Fibroblast of skin of left quadriceps (primary cell): ENCODE measurements at regions not wholly inside any gene's neighbourhood (a gene's known extent, or its start where the extent isn't known, plus 50 kb on each side); places are given as distances from the start of the nearest gene placed in this dataset.

Source experiments
- DNase-seq, 2 experiments: peaks; one replicate each; pipeline ENCODE4 v3.0.0-alpha.2; 2013; ENCODE audit warnings: low read depth in 2 of 2

- no peak for DNase-seq
These were observed 71.8 kb downstream of the C4orf33 start for GRCh38 chr4:129167640-129168260.

- DNase-seq, result no peak
These were observed 76.2 kb downstream of the C4orf33 start for GRCh38 chr4:129172181-129172580.

GRCh38 chr4:129176864-129177263, 80.9 kb downstream of the C4orf33 start:
- no peak for DNase-seq

GRCh38 chr4:129179276-129179675, 83.3 kb downstream of the C4orf33 start:
- DNase-seq, result no peak

- DNase-seq, result no peak
These were observed 93.7 kb downstream of the C4orf33 start for GRCh38 chr4:129189630-129190029.

GRCh38 chr4:129193357-129194100, 97.6 kb downstream of the C4orf33 start:
- DNase-seq, result no peak

- DNase-seq, result no peak
These were observed 112.5 kb downstream of the C4orf33 start for GRCh38 chr4:129208481-129208880.

- DNase-seq, result no peak
These were observed 117.7 kb downstream of the C4orf33 start for GRCh38 chr4:129213692-129214091.

- DNase-seq, result no peak
These were observed 122.4 kb downstream of the C4orf33 start for GRCh38 chr4:129218360-129218759.

GRCh38 chr4:129218897-129219296, 122.9 kb downstream of the C4orf33 start:
- peak; percentile 14 to 20 for DNase-seq

GRCh38 chr4:129220254-129220653, 124.3 kb downstream of the C4orf33 start:
- no peak for DNase-seq

- DNase-seq, result no peak
These were observed 128.0 kb downstream of the C4orf33 start for GRCh38 chr4:129223945-129224344.

- no peak for DNase-seq
These were observed 134.9 kb downstream of the C4orf33 start for GRCh38 chr4:129230846-129231245.

- DNase-seq, result no peak
These were observed 136.1 kb downstream of the C4orf33 start for GRCh38 chr4:129231945-129232588.

GRCh38 chr4:129232589-129233337, 136.8 kb downstream of the C4orf33 start:
- DNase-seq, result no peak

GRCh38 chr4:129233691-129234090, 137.7 kb downstream of the C4orf33 start:
- DNase-seq, result no peak

- DNase-seq, result no peak
These were observed 140.4 kb downstream of the C4orf33 start for GRCh38 chr4:129236351-129236750.

GRCh38 chr4:129239088-129239487, 143.1 kb downstream of the C4orf33 start:
- DNase-seq, result peak in 1 of 2 experiments; percentile 19

GRCh38 chr4:129240816-129241215, 144.9 kb downstream of the C4orf33 start:
- peak; percentile 53 to 68 for DNase-seq

GRCh38 chr4:129246145-129246544, 150.2 kb downstream of the C4orf33 start:
- no peak for DNase-seq

- no peak for DNase-seq
These were observed 151.0 kb downstream of the C4orf33 start for GRCh38 chr4:129246910-129247461.

GRCh38 chr4:129248621-129249020, 152.7 kb downstream of the C4orf33 start:
- no peak for DNase-seq
